ENCODE measurements at regions not wholly inside any gene's neighbourhood (a gene's known extent, or its start where the extent isn't known, plus 50 kb on each side); places are given as distances from the start of the nearest gene placed in this dataset.

DNA sequence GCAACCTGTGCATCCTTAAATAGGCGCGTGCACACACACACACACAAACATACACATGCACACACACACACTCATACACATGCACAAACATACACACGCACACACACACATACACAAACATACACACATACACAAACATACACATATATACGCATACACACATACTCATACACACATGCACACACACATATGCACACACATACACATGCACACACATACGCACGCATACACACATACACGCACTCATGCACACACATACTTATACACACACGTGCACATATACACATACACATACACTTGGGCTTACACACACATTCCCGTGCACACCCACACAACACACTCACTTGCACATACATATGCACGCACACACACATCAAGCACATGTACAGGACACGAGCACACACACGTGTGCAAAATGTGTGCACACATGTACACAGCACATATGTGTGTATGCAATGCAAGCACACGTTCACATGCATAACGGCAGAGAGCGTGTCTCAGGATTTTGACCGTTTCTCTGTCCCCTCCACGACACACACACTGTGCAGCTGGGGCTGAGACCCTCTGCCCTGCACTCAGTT is 84.5 kb downstream of the SIK1 start:
- H3K4me3 ChIP-seq, result no peak overlapping the region
- no peak for DNase-seq
- H3K36me3 ChIP-seq (ENCODE audit: low read depth, missing control alignments), result no peaks in the 10 kb centered on the region
- intact Hi-C loops (cut with DNase I; ENCODE audit: low total_unique reads), result no loop called here
- no peaks in the 10 kb centered on the region for H3K27me3 ChIP-seq
- no peak overlapping the region for H3K27ac ChIP-seq
- TF ChIP-seq, protein P1, sequence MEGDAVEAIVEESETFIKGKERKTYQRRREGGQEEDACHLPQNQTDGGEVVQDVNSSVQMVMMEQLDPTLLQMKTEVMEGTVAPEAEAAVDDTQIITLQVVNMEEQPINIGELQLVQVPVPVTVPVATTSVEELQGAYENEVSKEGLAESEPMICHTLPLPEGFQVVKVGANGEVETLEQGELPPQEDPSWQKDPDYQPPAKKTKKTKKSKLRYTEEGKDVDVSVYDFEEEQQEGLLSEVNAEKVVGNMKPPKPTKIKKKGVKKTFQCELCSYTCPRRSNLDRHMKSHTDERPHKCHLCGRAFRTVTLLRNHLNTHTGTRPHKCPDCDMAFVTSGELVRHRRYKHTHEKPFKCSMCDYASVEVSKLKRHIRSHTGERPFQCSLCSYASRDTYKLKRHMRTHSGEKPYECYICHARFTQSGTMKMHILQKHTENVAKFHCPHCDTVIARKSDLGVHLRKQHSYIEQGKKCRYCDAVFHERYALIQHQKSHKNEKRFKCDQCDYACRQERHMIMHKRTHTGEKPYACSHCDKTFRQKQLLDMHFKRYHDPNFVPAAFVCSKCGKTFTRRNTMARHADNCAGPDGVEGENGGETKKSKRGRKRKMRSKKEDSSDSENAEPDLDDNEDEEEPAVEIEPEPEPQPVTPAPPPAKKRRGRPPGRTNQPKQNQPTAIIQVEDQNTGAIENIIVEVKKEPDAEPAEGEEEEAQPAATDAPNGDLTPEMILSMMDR (IDR thresholded peaks at IDR 0.05), result no peak
- no peak for TF ChIP-seq POLR2A (IDR thresholded peaks at IDR 0.05)
- 90 to 93% methylated on average over 17 of the region's 17 CpGs for WGBS, 2 donors
- peaks cover 7% of the 10 kb centered on the region for H3K4me1 ChIP-seq
- no peaks in the 10 kb centered on the region for H3K9me3 ChIP-seq

DNA sequence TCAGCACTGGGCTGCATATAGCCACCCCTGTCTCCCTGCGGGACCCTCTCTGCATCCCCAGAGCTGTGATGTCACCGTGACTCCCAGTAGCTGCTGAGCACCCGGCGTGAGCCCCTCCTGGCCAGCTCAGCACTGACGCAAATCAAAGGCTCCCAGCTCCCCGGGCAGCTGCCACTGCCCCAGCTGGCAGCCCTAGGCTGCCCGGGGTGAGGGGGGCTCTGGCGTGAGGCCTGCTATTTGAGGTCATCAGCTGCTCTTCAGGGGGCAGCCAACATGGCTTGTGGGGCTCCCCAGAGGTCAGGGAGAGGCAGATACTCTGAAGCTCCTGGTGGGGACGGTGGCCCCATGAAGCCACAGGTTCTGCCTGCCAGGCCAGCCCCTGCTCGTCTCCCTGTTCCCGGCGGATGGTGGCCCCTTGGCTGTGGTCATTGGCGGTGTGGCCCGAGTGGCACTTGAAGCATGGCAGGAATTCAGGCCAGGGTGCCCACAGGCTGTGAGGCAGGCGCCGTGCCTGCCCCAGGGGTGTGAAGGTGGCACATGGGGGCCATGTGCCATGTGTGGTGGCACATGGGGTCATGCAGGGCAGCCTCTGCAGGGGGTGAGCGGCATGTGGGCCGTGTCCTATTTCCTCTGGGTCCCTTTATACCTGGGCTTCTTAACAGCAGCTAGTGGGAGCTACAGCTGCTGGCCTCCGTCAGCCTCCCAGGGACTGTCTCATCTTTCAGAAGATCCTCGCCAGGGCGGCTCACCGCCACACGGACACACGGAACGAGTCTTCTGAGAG is 85.4 kb downstream of the SIK1 start:
- Histone ChIP-seq H3K27ac (no peak overlapping the region), H3K36me3 (ENCODE audit: low read depth, missing control alignments) (no peaks in the 10 kb centered on the region), H3K27me3 (no peaks in the 10 kb centered on the region), H3K4me1 (peaks cover 7% of the 10 kb centered on the region), H3K4me3 (no peak overlapping the region), H3K9me3 (no peaks in the 10 kb centered on the region)
- WGBS, 2 donors, result 90 to 95% methylated on average over 12 to 25 of the region's 25 CpGs
- TF ChIP-seq, protein P1 (IDR thresholded peaks at IDR 0.05), result no peak
- no peak for TF ChIP-seq POLR2A (IDR thresholded peaks at IDR 0.05)
- intact Hi-C loops (cut with DNase I; ENCODE audit: low total_unique reads), result no loop called here
- no peak for DNase-seq

GRCh38 chr21:43340491-43341377 is 86.2 kb downstream of the SIK1 start:
- no peak for TF ChIP-seq POLR2A (IDR thresholded peaks at IDR 0.05)
- TF ChIP-seq, protein P1 (IDR thresholded peaks at IDR 0.05), result no peak
- Histone ChIP-seq H3K4me3 (no peak overlapping the region), H3K27ac (no peak overlapping the region), H3K9me3 (no peaks in the 10 kb centered on the region), H3K27me3 (no peaks in the 10 kb centered on the region), H3K4me1 (peaks cover 7% of the 10 kb centered on the region), H3K36me3 (ENCODE audit: low read depth, missing control alignments) (no peaks in the 10 kb centered on the region)
- DNase-seq, result no peak
- intact Hi-C loops (cut with DNase I; ENCODE audit: low total_unique reads), result no loop called here
- WGBS, 2 donors, result 85 to 93% methylated on average over 11 to 29 of the region's 29 CpGs

GRCh38 chr21:43339668-43340067 is 87.3 kb downstream of the SIK1 start:
- Histone ChIP-seq H3K4me3 (no peak overlapping the region), H3K4me1 (peaks cover 6% of the 10 kb centered on the region), H3K36me3 (ENCODE audit: low read depth, missing control alignments) (no peaks in the 10 kb centered on the region), H3K27me3 (no peaks in the 10 kb centered on the region), H3K9me3 (no peaks in the 10 kb centered on the region), H3K27ac (no peak overlapping the region)
- 61 to 76% methylated on average over 14 to 16 of the region's 16 CpGs for WGBS, 2 donors
- no peak for DNase-seq
- no peak for TF ChIP-seq POLR2A (IDR thresholded peaks at IDR 0.05)
- TF ChIP-seq, protein P1 (IDR thresholded peaks at IDR 0.05), result no peak
- intact Hi-C loops (cut with DNase I; ENCODE audit: low total_unique reads), result no loop called here
